ENCODE measurements at regions not wholly inside any gene's neighbourhood (a gene's known extent, or its start where the extent isn't known, plus 50 kb on each side); places are given as distances from the start of the nearest gene placed in this dataset.

- no peak for DNase-seq
Observed at GRCh38 chr10:118537623-118538022, 57.8 kb downstream of the PRLHR start.

- DNase-seq: no peak
Observed at GRCh38 chr10:118534136-118534535, 61.3 kb downstream of the PRLHR start.

- DNase-seq: no peak
Observed at GRCh38 chr10:118531105-118531852, 64.2 kb downstream of the PRLHR start.

- no peak for DNase-seq
Observed at GRCh38 chr10:118528426-118528825, 67.0 kb downstream of the PRLHR start.

- DNase-seq: no peak
Observed at GRCh38 chr10:118523775-118524174, 71.7 kb downstream of the PRLHR start.

- DNase-seq: no peak
Observed at GRCh38 chr10:118522791-118523498, 72.5 kb downstream of the PRLHR start.

GRCh38 chr10:118521415-118522117 is 73.9 kb downstream of the PRLHR start:
- DNase-seq: no peak

GRCh38 chr10:118520116-118520742 is 75.2 kb downstream of the PRLHR start:
- no peak for DNase-seq

- DNase-seq: no peak
Observed at GRCh38 chr10:118518095-118518494, 77.4 kb downstream of the PRLHR start.

- DNase-seq: no peak
Observed at GRCh38 chr10:118516716-118517115, 78.7 kb downstream of the PRLHR start.

GRCh38 chr10:118513174-118513573 is 82.3 kb downstream of the PRLHR start:
- no peak for DNase-seq

GRCh38 chr10:118511711-118512110 is 83.7 kb downstream of the PRLHR start:
- no peak for DNase-seq

GRCh38 chr10:118508863-118509262 is 86.6 kb downstream of the PRLHR start:
- DNase-seq: no peak

GRCh38 chr10:118508355-118508754 is 87.1 kb downstream of the PRLHR start:
- DNase-seq: no peak

GRCh38 chr10:118506671-118507590 is 88.5 kb downstream of the PRLHR start:
- DNase-seq: no peak

- DNase-seq: no peak
Observed at GRCh38 chr10:118505363-118505762, 90.1 kb downstream of the PRLHR start.

GRCh38 chr10:118504467-118505205 is 90.8 kb downstream of the PRLHR start:
- no peak for DNase-seq

GRCh38 chr10:118504044-118504443 is 91.4 kb downstream of the PRLHR start:
- no peak for DNase-seq

- no peak for DNase-seq
Observed at GRCh38 chr10:118503192-118503591, 92.3 kb downstream of the PRLHR start.

GRCh38 chr10:118501637-118502440 is 93.6 kb downstream of the PRLHR start:
- no peak for DNase-seq

- DNase-seq: no peak
Observed at GRCh38 chr10:118501171-118501570, 94.3 kb downstream of the PRLHR start.
